SU-DHL-6 (cell line): ENCODE measurements at regions not wholly inside any gene's neighbourhood (a gene's known extent, or its start where the extent isn't known, plus 50 kb on each side); places are given as distances from the start of the nearest gene placed in this dataset.

Source experiments
- H2AFZ ChIP-seq: fragments of 200-600 bp; sonication (generic); 2 replicates; pipeline ENCODE4 v1.6.1; 2014; ENCODE audit warnings: low read depth, mild to moderate bottlenecking, moderate library complexity, mixed read lengths, antibody characterized with exemption, low read length; ENCODE audit not compliant: severe bottlenecking
- H3F3A ChIP-seq: fragments of 200-600 bp; shearing (Covaris generic); 2 replicates; pipeline ENCODE4 v1.6.0; 2016; ENCODE audit warnings: antibody characterized with exemption, mild to moderate bottlenecking; ENCODE audit not compliant: insufficient read depth
- H3K27ac ChIP-seq: fragments of 200-600 bp; sonication (generic); 2 replicates; pipeline ENCODE4 v1.5.1; 2016; ENCODE audit warnings: low read depth, mild to moderate bottlenecking, low read length, moderate library complexity, mixed read lengths
- H3K27me3 ChIP-seq: fragments of 200-600 bp; sonication (generic), shearing (Covaris generic); 2 replicates; pipeline ENCODE4 v1.6.0; 2014; ENCODE audit warnings: mild to moderate bottlenecking, low read length
- H3K36me3 ChIP-seq: fragments of 200-600 bp; sonication (generic); 2 replicates; pipeline ENCODE4 v1.6.1; 2014; ENCODE audit warnings: mild to moderate bottlenecking, low read length, mixed read lengths
- H3K4me2 ChIP-seq: fragments of 300-600, 200-600 bp; shearing (Covaris generic), sonication (generic); 2 replicates; pipeline ENCODE4 v1.6.0; 2014; ENCODE audit warnings: low read length, low read depth, mild to moderate bottlenecking; ENCODE audit not compliant: poor library complexity, severe bottlenecking
- H3K4me3 ChIP-seq: fragments of 200-600 bp; sonication (generic); 2 replicates; pipeline ENCODE4 v1.5.1; 2014; ENCODE audit warnings: antibody characterized with exemption, low read length, mild to moderate bottlenecking, mixed read lengths; ENCODE audit not compliant: insufficient read depth, poor library complexity, severe bottlenecking
- H3K79me2 ChIP-seq: fragments of 200-600 bp; sonication (generic); 2 replicates; pipeline ENCODE4 v1.6.1; 2014; ENCODE audit warnings: mild to moderate bottlenecking, low read length, moderate library complexity; ENCODE audit not compliant: insufficient read depth
- H3K9ac ChIP-seq: fragments of 200-600 bp; sonication (generic); 2 replicates; pipeline ENCODE4 v1.7.0; 2014; ENCODE audit warnings: mild to moderate bottlenecking, low read length
- H3K9me2 ChIP-seq: fragments of 200-600 bp; sonication (generic); replicated peaks from 2 replicates; pipeline ENCODE4 v1.6.1; 2014; ENCODE audit warnings: low read length; ENCODE audit not compliant: insufficient read depth
- H3K9me3 ChIP-seq: fragments of 200-600 bp; sonication (generic); 2 replicates; pipeline ENCODE4 v1.6.1; 2014; ENCODE audit warnings: low read length, mixed read lengths; ENCODE audit not compliant: insufficient read depth
- H4K20me1 ChIP-seq: fragments of 200-600 bp; sonication (generic); 2 replicates; pipeline ENCODE4 v1.6.1; 2014; ENCODE audit warnings: low read depth, mild to moderate bottlenecking, antibody characterized with exemption, low read length, moderate library complexity, mixed read lengths
- EZH2phosphoT487 ChIP-seq: fragments of 200-600 bp; sonication (generic), shearing (Covaris generic); conservative IDR thresholded peaks from 2 replicates; pipeline ENCODE4 v1.6.1; 2018; ENCODE audit warnings: mild to moderate bottlenecking, antibody characterized with exemption, low read length, moderate library complexity, mixed read lengths
- TF ChIP-seq, protein P1 (sequence below): fragments of 200-600 bp; sonication (generic); IDR thresholded peaks from one replicate; pipeline ENCODE4 v1.5.1; 2017; ENCODE audit warnings: antibody characterized with exemption, mild to moderate bottlenecking, low read length, moderate library complexity; ENCODE audit not compliant: insufficient read depth, poor library complexity, severe bottlenecking

DNA sequence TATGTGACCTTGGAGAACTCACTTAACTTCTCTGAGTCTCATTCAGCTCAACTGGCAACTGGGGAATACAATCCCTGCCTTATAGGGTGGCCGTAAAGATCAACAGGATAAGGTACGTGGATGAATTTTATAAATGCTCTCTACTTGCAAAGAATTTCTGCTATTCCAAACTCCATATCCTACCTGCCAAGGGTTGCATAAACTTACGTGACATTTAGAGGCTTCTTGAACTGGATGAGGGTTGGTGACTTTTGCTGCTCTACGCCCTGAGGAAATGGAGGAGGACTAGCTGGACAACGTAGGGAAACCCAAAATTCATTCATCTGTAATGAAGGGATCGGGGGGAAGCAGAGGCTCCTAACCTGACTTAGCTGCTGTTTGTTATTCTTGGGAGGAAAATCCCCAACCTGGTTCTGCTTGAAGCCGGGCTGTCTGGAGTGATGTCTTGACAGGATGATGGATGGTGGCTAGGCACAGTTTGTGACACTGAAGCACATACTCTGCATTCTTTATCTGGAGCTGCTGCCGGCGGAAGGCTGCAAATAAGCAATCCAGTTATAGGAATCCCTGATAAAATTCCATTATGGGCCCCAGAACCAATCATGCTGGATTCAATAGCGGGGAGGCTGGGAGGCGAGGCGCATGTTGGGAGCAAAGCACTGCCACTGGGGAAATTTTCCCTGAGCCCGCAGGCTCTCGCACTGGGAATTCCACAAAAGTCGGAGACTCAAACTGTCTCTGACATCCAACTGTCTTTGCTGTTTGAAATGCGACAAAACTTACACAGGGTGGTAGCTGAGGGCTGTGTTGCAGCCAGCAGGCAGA lies 94.7 kb upstream of the SDK2 start:
- H3F3A ChIP-seq = no peaks in the 10 kb centered on the region
- no peak overlapping the region for H3K4me3 ChIP-seq
- no peaks in the 10 kb centered on the region for H3K79me2 ChIP-seq
- no peaks in the 10 kb centered on the region for H3K9me3 ChIP-seq
- no peak overlapping the region for H2AFZ ChIP-seq
- no peak overlapping the region for H3K9ac ChIP-seq
- H3K27me3 ChIP-seq = no peaks in the 10 kb centered on the region
- H3K4me2 ChIP-seq = no peak overlapping the region
- H3K9me2 ChIP-seq = no peaks in the 10 kb centered on the region
- H3K27ac ChIP-seq = no peak overlapping the region
- no peaks in the 10 kb centered on the region for H3K36me3 ChIP-seq
- H4K20me1 ChIP-seq = no peaks in the 10 kb centered on the region
- TF ChIP-seq, protein P1, sequence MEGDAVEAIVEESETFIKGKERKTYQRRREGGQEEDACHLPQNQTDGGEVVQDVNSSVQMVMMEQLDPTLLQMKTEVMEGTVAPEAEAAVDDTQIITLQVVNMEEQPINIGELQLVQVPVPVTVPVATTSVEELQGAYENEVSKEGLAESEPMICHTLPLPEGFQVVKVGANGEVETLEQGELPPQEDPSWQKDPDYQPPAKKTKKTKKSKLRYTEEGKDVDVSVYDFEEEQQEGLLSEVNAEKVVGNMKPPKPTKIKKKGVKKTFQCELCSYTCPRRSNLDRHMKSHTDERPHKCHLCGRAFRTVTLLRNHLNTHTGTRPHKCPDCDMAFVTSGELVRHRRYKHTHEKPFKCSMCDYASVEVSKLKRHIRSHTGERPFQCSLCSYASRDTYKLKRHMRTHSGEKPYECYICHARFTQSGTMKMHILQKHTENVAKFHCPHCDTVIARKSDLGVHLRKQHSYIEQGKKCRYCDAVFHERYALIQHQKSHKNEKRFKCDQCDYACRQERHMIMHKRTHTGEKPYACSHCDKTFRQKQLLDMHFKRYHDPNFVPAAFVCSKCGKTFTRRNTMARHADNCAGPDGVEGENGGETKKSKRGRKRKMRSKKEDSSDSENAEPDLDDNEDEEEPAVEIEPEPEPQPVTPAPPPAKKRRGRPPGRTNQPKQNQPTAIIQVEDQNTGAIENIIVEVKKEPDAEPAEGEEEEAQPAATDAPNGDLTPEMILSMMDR = no peak
- no peak for TF ChIP-seq EZH2phosphoT487

DNA sequence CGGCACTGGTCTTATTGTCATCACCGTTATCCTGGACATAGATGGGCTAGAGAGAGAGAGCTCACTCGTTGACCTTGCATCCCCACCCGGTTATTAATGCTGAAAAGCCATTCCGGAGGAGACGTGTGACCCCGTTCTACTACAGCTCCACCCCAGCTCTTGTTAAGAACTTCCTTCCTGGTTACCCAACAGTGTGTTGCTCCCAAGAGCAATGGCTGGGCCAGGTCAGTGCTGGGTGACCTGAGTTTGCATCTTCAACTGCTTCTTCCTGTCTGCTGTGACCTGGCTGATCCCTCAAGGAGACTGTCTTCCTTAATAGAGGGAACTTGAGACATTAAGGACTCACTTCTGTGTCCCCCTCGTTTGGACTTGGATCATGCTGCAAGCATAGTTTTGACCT lies 96.1 kb upstream of the SDK2 start:
- Histone ChIP-seq H3K36me3 (no peaks in the 10 kb centered on the region), H3F3A (no peaks in the 10 kb centered on the region), H3K79me2 (no peaks in the 10 kb centered on the region), H3K27ac (no peak overlapping the region), H3K9ac (no peak overlapping the region), H3K27me3 (no peaks in the 10 kb centered on the region), H4K20me1 (no peaks in the 10 kb centered on the region), H3K4me3 (no peak overlapping the region), H3K9me2 (no peaks in the 10 kb centered on the region), H2AFZ (no peak overlapping the region), H3K4me2 (no peak overlapping the region), H3K9me3 (no peaks in the 10 kb centered on the region)
- no peak for TF ChIP-seq EZH2phosphoT487
- TF ChIP-seq, protein P1 = no peak

- H4K20me1 ChIP-seq = no peaks in the 10 kb centered on the region
- no peak overlapping the region for H3K4me2 ChIP-seq
- H3K27ac ChIP-seq = no peak overlapping the region
- H3K9me3 ChIP-seq = no peaks in the 10 kb centered on the region
- TF ChIP-seq, protein P1 = no peak
- TF ChIP-seq EZH2phosphoT487 = no peak
- H3K4me3 ChIP-seq = no peak overlapping the region
- no peaks in the 10 kb centered on the region for H3K79me2 ChIP-seq
- no peaks in the 10 kb centered on the region for H3K36me3 ChIP-seq
- no peaks in the 10 kb centered on the region for H3K27me3 ChIP-seq
- H3F3A ChIP-seq = no peaks in the 10 kb centered on the region
- no peaks in the 10 kb centered on the region for H3K9me2 ChIP-seq
- H3K9ac ChIP-seq = no peak overlapping the region
- H2AFZ ChIP-seq = no peak overlapping the region
Observed at GRCh38 chr17:73742948-73743381, 98.7 kb upstream of the SDK2 start.
